ENCODE measurements at regions not wholly inside any gene's neighbourhood (a gene's known extent, or its start where the extent isn't known, plus 50 kb on each side); places are given as distances from the start of the nearest gene placed in this dataset.

GRCh38 chr2:65666156-65666725 lies 233.8 kb upstream of the SPRED2 start:
- DNase-seq, result no peak
- Histone ChIP-seq H3K27ac (no peak overlapping the region), H3K36me3 (ENCODE audit: low read depth, missing control alignments) (no peaks in the 10 kb centered on the region), H3K9me3 (no peaks in the 10 kb centered on the region), H3K4me1 (no peaks in the 10 kb centered on the region), H3K4me3 (no peak overlapping the region), H3K27me3 (no peaks in the 10 kb centered on the region)
- TF ChIP-seq POLR2A (IDR thresholded peaks at IDR 0.05) (no peak), CTCF (IDR thresholded peaks at IDR 0.05) (no peak)
- intact Hi-C loops (cut with DNase I; ENCODE audit: low total_unique reads), result no loop called here
- WGBS, 2 donors, result 92 to 93% methylated on average over 5 to 6 of the region's 6 CpGs

GRCh38 chr2:65664931-65665330 lies 232.5 kb upstream of the SPRED2 start:
- no peak for DNase-seq
- Histone ChIP-seq H3K27ac (no peak overlapping the region), H3K4me1 (no peaks in the 10 kb centered on the region), H3K4me3 (no peak overlapping the region), H3K36me3 (ENCODE audit: low read depth, missing control alignments) (no peaks in the 10 kb centered on the region), H3K9me3 (no peaks in the 10 kb centered on the region), H3K27me3 (no peaks in the 10 kb centered on the region)
- TF ChIP-seq CTCF (IDR thresholded peaks at IDR 0.05), result no peak
- no peak for TF ChIP-seq POLR2A (IDR thresholded peaks at IDR 0.05)
- 95 to 100% methylated on average over 2 of the region's 2 CpGs for WGBS, 2 donors
- intact Hi-C loops (cut with DNase I; ENCODE audit: low total_unique reads), result no loop called here

GRCh38 chr2:65663831-65664407 lies 231.5 kb upstream of the SPRED2 start:
- Histone ChIP-seq H3K27me3 (no peaks in the 10 kb centered on the region), H3K4me3 (no peak overlapping the region), H3K9me3 (no peaks in the 10 kb centered on the region), H3K27ac (no peak overlapping the region), H3K36me3 (ENCODE audit: low read depth, missing control alignments) (no peaks in the 10 kb centered on the region), H3K4me1 (no peaks in the 10 kb centered on the region)
- no peak for DNase-seq
- TF ChIP-seq POLR2A (IDR thresholded peaks at IDR 0.05) (no peak), CTCF (IDR thresholded peaks at IDR 0.05) (no peak)
- intact Hi-C loops (cut with DNase I; ENCODE audit: low total_unique reads), result no loop called here
- WGBS, 2 donors, result 90 to 95% methylated on average over 6 of the region's 6 CpGs

- TF ChIP-seq CTCF (IDR thresholded peaks at IDR 0.05), result no peak
- TF ChIP-seq POLR2A (IDR thresholded peaks at IDR 0.05), result no peak
- no peaks in the 10 kb centered on the region for H3K27me3 ChIP-seq
- no peaks in the 10 kb centered on the region for H3K9me3 ChIP-seq
- no peak for DNase-seq
- no peaks in the 10 kb centered on the region for H3K4me1 ChIP-seq
- 71 to 76% methylated on average over 17 of the region's 17 CpGs for WGBS, 2 donors
- no peak overlapping the region for H3K27ac ChIP-seq
- intact Hi-C loops (cut with DNase I; ENCODE audit: low total_unique reads), result no loop called here
- H3K4me3 ChIP-seq, result no peak overlapping the region
- H3K36me3 ChIP-seq (ENCODE audit: low read depth, missing control alignments), result no peaks in the 10 kb centered on the region
Observed at GRCh38 chr2:65662654-65663432, 230.4 kb upstream of the SPRED2 start.
